ENCODE measurements at regions not wholly inside any gene's neighbourhood (a gene's known extent, or its start where the extent isn't known, plus 50 kb on each side); places are given as distances from the start of the nearest gene placed in this dataset.

DNA sequence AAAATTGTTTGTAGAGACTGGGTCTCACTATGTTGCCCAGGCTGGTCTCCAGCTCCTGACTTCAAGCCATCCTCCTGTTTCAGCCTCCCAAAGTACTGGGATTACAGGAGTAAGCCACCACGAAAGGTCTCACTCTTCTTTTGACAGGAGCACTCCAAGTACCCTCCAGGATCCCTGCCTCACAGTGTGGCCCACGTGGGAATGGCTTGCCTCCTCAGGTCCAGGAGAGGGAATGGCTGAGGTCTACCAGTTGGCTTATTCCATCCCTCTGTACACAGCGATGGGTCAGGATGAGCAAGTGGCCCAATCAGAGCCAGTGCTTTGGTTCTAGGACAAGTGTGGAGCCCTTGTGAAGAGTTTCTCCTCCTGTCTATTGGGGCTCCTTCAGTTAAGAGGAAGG, 73.7 kb upstream of the ZNF423 start:
- no peaks in the 10 kb centered on the region for H3K27me3 ChIP-seq (ENCODE audit: low read depth)
- in situ Hi-C loops (cut with MboI; ENCODE audit: low sequenced_read_pairs), result loop anchor here (10.0 kb wide), 1 partner anchor 515 kb away; no protein-coding TSS in a partner anchor
- no peaks in the 10 kb centered on the region for H3K36me3 ChIP-seq (replicated peaks)

GRCh38 chr16:49930841-49931240, 74.9 kb upstream of the ZNF423 start:
- no peak overlapping the region for H3K4me3 ChIP-seq
- in situ Hi-C loops (cut with MboI; ENCODE audit: low sequenced_read_pairs), result no loop called here

More for the DNA sequence above, 73.7 kb upstream of the ZNF423 start:
- H3K4me3 ChIP-seq, result no peak overlapping the region
- no peak for DNase-seq (ENCODE audit: low spot score in 2 of 2)
- no peaks in the 10 kb centered on the region for H3K9me3 ChIP-seq
- no peaks in the 10 kb centered on the region for H3K4me1 ChIP-seq

GRCh38 chr16:49931266-49931665, 75.4 kb upstream of the ZNF423 start:
- no peak overlapping the region for H3K4me3 ChIP-seq
- no peaks in the 10 kb centered on the region for H3K36me3 ChIP-seq (replicated peaks)
- no peak for DNase-seq (ENCODE audit: low spot score in 2 of 2)
- H3K4me1 ChIP-seq, result no peaks in the 10 kb centered on the region
- in situ Hi-C loops (cut with MboI; ENCODE audit: low sequenced_read_pairs), result no loop called here
- H3K27me3 ChIP-seq (ENCODE audit: low read depth), result no peaks in the 10 kb centered on the region
- no peaks in the 10 kb centered on the region for H3K9me3 ChIP-seq

More at GRCh38 chr16:49930841-49931240, 74.9 kb upstream of the ZNF423 start:
- no peak for DNase-seq (ENCODE audit: low spot score in 2 of 2)
- Histone ChIP-seq H3K36me3 (replicated peaks) (no peaks in the 10 kb centered on the region), H3K4me1 (no peaks in the 10 kb centered on the region), H3K9me3 (no peaks in the 10 kb centered on the region), H3K27me3 (ENCODE audit: low read depth) (no peaks in the 10 kb centered on the region)

GRCh38 chr16:49931916-49932315, 76.0 kb upstream of the ZNF423 start:
- H3K4me1 ChIP-seq, result no peaks in the 10 kb centered on the region
- DNase-seq (ENCODE audit: low spot score in 2 of 2), result no peak
- H3K27me3 ChIP-seq (ENCODE audit: low read depth), result no peaks in the 10 kb centered on the region
- H3K4me3 ChIP-seq, result no peak overlapping the region
- H3K9me3 ChIP-seq, result no peaks in the 10 kb centered on the region
- H3K36me3 ChIP-seq (replicated peaks), result no peaks in the 10 kb centered on the region
- in situ Hi-C loops (cut with MboI; ENCODE audit: low sequenced_read_pairs), result no loop called here

- H3K27me3 ChIP-seq (ENCODE audit: low read depth), result no peaks in the 10 kb centered on the region
Measured at GRCh38 chr16:49932434-49932833, 76.5 kb upstream of the ZNF423 start.

GRCh38 chr16:49932946-49933345, 77.0 kb upstream of the ZNF423 start:
- no peak for DNase-seq (ENCODE audit: low spot score in 2 of 2)
- Histone ChIP-seq H3K9me3 (no peaks in the 10 kb centered on the region), H3K27me3 (ENCODE audit: low read depth) (no peaks in the 10 kb centered on the region), H3K36me3 (replicated peaks) (no peaks in the 10 kb centered on the region), H3K4me1 (no peaks in the 10 kb centered on the region), H3K4me3 (no peak overlapping the region)
- in situ Hi-C loops (cut with MboI; ENCODE audit: low sequenced_read_pairs), result no loop called here

More at GRCh38 chr16:49932434-49932833, 76.5 kb upstream of the ZNF423 start:
- in situ Hi-C loops (cut with MboI; ENCODE audit: low sequenced_read_pairs), result no loop called here
- no peak for DNase-seq (ENCODE audit: low spot score in 2 of 2)
- H3K4me3 ChIP-seq, result no peak overlapping the region
- H3K4me1 ChIP-seq, result no peaks in the 10 kb centered on the region
- no peaks in the 10 kb centered on the region for H3K9me3 ChIP-seq
- H3K36me3 ChIP-seq (replicated peaks), result no peaks in the 10 kb centered on the region

DNA sequence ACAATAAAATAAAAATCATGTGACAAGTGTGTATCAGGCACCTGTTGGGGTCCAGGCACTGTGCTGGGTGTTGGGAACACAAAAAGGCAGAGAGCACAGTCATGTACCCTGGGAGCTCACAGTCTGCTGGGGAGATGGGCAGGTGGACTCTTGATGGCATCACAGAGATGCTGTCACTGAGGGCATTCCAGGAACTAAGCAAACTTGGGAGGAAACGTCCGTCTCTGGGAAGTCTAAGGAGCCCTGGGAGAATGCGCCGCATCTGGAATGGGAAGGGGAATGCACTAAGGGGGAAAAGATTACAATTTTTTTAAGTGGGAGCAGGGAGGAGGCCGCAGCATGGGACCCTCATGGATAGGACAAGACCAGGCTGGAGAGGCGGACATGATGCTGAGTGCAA, 80.9 kb upstream of the ZNF423 start:
- Histone ChIP-seq H3K27me3 (ENCODE audit: low read depth) (no peaks in the 10 kb centered on the region), H3K36me3 (replicated peaks) (no peaks in the 10 kb centered on the region), H3K4me1 (no peaks in the 10 kb centered on the region), H3K9me3 (no peaks in the 10 kb centered on the region), H3K4me3 (no peak overlapping the region)
- in situ Hi-C loops (cut with MboI; ENCODE audit: low sequenced_read_pairs), result no loop called here
- DNase-seq (ENCODE audit: low spot score in 2 of 2), result no peak

DNA sequence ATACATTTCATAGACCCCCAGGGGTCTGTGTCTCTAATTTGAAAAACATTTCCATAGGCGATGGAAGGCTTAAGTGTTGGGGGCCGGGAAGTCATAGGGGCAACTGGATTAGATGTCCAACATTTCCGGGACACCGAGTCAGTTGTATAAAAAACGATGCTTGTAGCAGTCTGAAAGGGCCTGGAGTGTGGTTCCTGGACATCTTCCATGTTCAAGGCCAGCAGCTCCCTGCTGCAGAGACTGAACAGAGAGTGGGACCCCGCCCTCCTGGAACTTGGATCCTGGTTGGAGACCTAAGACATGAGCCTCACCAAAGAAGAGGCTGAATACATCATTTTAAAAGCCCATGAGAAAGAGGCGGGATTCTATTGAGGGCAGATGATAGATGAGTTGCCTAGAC, 82.0 kb upstream of the ZNF423 start:
- no peak overlapping the region for H3K4me3 ChIP-seq
- no peaks in the 10 kb centered on the region for H3K27me3 ChIP-seq (ENCODE audit: low read depth)
- H3K4me1 ChIP-seq, result no peaks in the 10 kb centered on the region
- no peaks in the 10 kb centered on the region for H3K36me3 ChIP-seq (replicated peaks)
- no peaks in the 10 kb centered on the region for H3K9me3 ChIP-seq
- in situ Hi-C loops (cut with MboI; ENCODE audit: low sequenced_read_pairs), result no loop called here
- DNase-seq (ENCODE audit: low spot score in 2 of 2), result no peak

- Histone ChIP-seq H3K27me3 (ENCODE audit: low read depth) (no peaks in the 10 kb centered on the region), H3K9me3 (no peaks in the 10 kb centered on the region), H3K4me3 (no peak overlapping the region), H3K4me1 (no peaks in the 10 kb centered on the region), H3K36me3 (replicated peaks) (no peaks in the 10 kb centered on the region)
- in situ Hi-C loops (cut with MboI; ENCODE audit: low sequenced_read_pairs), result no loop called here
- no peak for DNase-seq (ENCODE audit: low spot score in 2 of 2)
Measured at GRCh38 chr16:49939495-49939894, 83.6 kb upstream of the ZNF423 start.

DNA sequence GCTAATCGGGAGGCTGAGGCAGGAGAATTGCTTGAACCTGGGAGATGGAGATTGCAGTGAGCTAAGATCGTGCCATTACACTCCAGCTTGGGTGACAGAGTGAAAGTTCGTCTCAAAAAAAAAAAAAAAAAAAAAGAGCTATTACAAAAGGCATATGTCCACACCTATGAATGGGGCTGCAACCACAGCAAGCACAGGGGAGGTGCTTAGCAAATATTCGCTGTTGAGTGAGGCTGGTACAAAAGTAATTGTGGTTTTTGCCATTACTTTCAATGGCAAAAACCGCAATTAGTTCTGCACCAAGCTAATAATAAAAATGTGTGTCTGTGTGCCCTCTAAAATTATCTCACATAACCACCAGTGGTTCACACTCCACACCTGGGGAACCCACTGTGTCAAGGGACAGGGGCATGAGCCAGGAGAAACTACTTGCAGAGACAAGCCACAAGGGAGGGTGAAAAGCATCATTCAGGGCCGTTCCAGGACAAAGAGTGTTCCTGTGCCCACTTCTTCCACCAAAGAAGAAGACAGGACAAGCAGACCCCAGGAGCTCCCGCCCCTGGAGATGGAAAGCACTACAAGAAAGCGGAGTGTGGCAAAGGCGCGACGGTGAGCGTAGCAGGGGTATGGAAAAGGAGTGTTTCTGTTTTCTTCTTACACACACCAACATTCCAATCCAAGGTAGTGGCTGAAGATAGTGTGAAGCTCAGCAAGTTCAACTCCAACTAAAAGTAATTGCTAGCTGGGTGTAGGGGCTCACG, 84.4 kb upstream of the CNEP1R1 start:
- H3K9me3 ChIP-seq, result no peaks in the 10 kb centered on the region
- no peaks in the 10 kb centered on the region for H3K4me1 ChIP-seq
- H3K27me3 ChIP-seq (ENCODE audit: low read depth), result no peaks in the 10 kb centered on the region
- in situ Hi-C loops (cut with MboI; ENCODE audit: low sequenced_read_pairs), result no loop called here
- H3K4me3 ChIP-seq, result no peak overlapping the region
- no peak for DNase-seq (ENCODE audit: low spot score in 2 of 2)
- no peaks in the 10 kb centered on the region for H3K36me3 ChIP-seq (replicated peaks)

GRCh38 chr16:49944221-49944620, 80.8 kb upstream of the CNEP1R1 start:
- in situ Hi-C loops (cut with MboI; ENCODE audit: low sequenced_read_pairs), result no loop called here
- H3K27me3 ChIP-seq (ENCODE audit: low read depth), result no peaks in the 10 kb centered on the region
- H3K4me3 ChIP-seq, result no peak overlapping the region
- no peaks in the 10 kb centered on the region for H3K9me3 ChIP-seq
- no peaks in the 10 kb centered on the region for H3K36me3 ChIP-seq (replicated peaks)
- no peaks in the 10 kb centered on the region for H3K4me1 ChIP-seq
- no peak for DNase-seq (ENCODE audit: low spot score in 2 of 2)

DNA sequence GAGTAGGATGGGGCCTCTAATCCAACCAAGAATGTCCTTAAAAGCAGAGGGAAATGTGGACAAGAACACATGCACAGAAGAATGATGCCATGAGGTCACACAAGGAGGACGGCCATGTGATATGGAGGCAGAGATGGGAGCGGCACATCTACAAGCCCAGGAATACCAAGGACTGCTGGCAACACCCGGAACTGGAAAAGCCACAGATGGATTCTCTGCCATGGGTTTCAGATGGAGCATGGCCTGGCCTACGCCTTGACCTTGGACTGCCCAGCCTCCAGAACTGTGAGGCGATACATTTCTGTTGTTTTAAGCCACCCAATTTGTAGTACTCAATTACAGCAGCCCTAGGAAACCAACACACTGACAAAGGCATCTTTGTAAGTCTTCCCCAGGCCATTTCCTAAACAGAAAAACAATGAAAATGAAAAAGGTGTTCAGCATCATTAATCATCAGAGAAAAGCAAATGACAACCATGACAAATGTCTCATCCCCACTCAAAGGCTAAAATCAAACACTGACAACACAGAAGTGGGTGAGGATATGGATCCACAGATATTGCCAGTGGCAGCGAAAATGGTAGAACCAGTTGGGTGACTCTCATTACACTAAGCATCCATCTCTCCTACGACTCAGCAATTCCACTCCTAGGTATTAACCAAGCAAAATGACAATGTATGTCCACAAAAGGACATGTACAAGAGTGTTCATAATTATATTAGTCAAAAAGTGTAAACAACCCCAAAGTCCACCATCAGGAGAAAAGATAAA, 76.9 kb upstream of the CNEP1R1 start:
- DNase-seq (ENCODE audit: low spot score in 2 of 2), result no peak
- no peaks in the 10 kb centered on the region for H3K4me1 ChIP-seq
- no peaks in the 10 kb centered on the region for H3K27me3 ChIP-seq (ENCODE audit: low read depth)
- H3K9me3 ChIP-seq, result no peaks in the 10 kb centered on the region
- H3K4me3 ChIP-seq, result no peak overlapping the region
- in situ Hi-C loops (cut with MboI; ENCODE audit: low sequenced_read_pairs), result no loop called here
- H3K36me3 ChIP-seq (replicated peaks), result no peaks in the 10 kb centered on the region

- H3K27me3 ChIP-seq (ENCODE audit: low read depth), result no peaks in the 10 kb centered on the region
- DNase-seq (ENCODE audit: low spot score in 2 of 2), result no peak
- no peaks in the 10 kb centered on the region for H3K9me3 ChIP-seq
- in situ Hi-C loops (cut with MboI; ENCODE audit: low sequenced_read_pairs), result no loop called here
- no peaks in the 10 kb centered on the region for H3K4me1 ChIP-seq
- H3K4me3 ChIP-seq, result no peak overlapping the region
- H3K36me3 ChIP-seq (replicated peaks), result no peaks in the 10 kb centered on the region
Measured at GRCh38 chr16:49951574-49952195, 73.3 kb upstream of the CNEP1R1 start.

GRCh38 chr16:49952386-49952785, 72.6 kb upstream of the CNEP1R1 start:
- H3K4me3 ChIP-seq, result no peak overlapping the region
- H3K27me3 ChIP-seq (ENCODE audit: low read depth), result no peaks in the 10 kb centered on the region
- H3K9me3 ChIP-seq, result no peaks in the 10 kb centered on the region
- DNase-seq (ENCODE audit: low spot score in 2 of 2), result no peak
- H3K4me1 ChIP-seq, result no peaks in the 10 kb centered on the region
- in situ Hi-C loops (cut with MboI; ENCODE audit: low sequenced_read_pairs), result no loop called here
- no peaks in the 10 kb centered on the region for H3K36me3 ChIP-seq (replicated peaks)
